Small intestine (tissue), 7 donors: ENCODE measurements at regions not wholly inside any gene's neighbourhood (a gene's known extent, or its start where the extent isn't known, plus 50 kb on each side); places are given as distances from the start of the nearest gene placed in this dataset.
"Not testable (repeated sequence)": the region's sequence is repeated elsewhere in the genome, so short reads cannot be mapped to it uniquely, and the experiment has no call there.

ENCODE experiments used
- DNase-seq, 2 donors: peaks; one replicate each; pipeline versions ENCODE4 v3.0.0 to v3.0.0-alpha.2; 2013
- FAIRE-seq: peaks from 2 replicates; lab custom pipeline; 2012; peaks lifted over from hg19 to GRCh38; lab: Jason Lieb, UNC
- H3K27ac ChIP-seq, 3 donors: one replicate each; pipeline ENCODE4 v1.5.1; 2013; ENCODE audit warnings: low read length in 2 of 3, mild to moderate bottlenecking in 2 of 3, control low read depth in 1 of 3, inconsistent platforms in 1 of 3, low read depth in 1 of 3, moderate library complexity in 1 of 3
- H3K27me3 ChIP-seq, 3 donors: one replicate each; pipeline ENCODE4 v1.6.1; 2013; ENCODE audit warnings: low read length in 3 of 3, inconsistent platforms in 1 of 3; ENCODE audit not compliant: control insufficient read depth in 3 of 3, insufficient read depth in 3 of 3
- H3K36me3 ChIP-seq, 3 donors: one replicate each; pipeline ENCODE4 v1.6.1; 2013; ENCODE audit warnings: low read length in 3 of 3, inconsistent platforms in 1 of 3, low read depth in 1 of 3, mild to moderate bottlenecking in 1 of 3, moderate library complexity in 1 of 3; ENCODE audit not compliant: control insufficient read depth in 3 of 3, insufficient read depth in 2 of 3
- H3K4me1 ChIP-seq, 3 donors: one replicate each; pipeline ENCODE4 v1.6.1; 2013; ENCODE audit warnings: low read length in 2 of 3, inconsistent platforms in 1 of 3, low read depth in 1 of 3, mild to moderate bottlenecking in 1 of 3, moderate library complexity in 1 of 3; ENCODE audit not compliant: control insufficient read depth in 3 of 3, insufficient read depth in 2 of 3
- H3K4me3 ChIP-seq, 3 donors: one replicate each; pipeline ENCODE4 v1.5.1; 2013; ENCODE audit warnings: low read length in 3 of 3, control low read depth in 1 of 3, inconsistent platforms in 1 of 3, low read depth in 1 of 3, mild to moderate bottlenecking in 1 of 3, moderate library complexity in 1 of 3
- H3K9me3 ChIP-seq, 2 donors: one replicate each; pipeline ENCODE4 v1.6.1; 2013; ENCODE audit warnings: low read depth in 1 of 2, low read length in 1 of 2; ENCODE audit not compliant: control insufficient read depth in 2 of 2, insufficient read depth in 1 of 2
- WGBS, 3 donors: extraction: QIAGEN DNeasy Blood & Tissue Kit; methylation state at CpG; one replicate each; pipeline ENCODE4 v1.1.7; 2013; 5-methylcytosine and 5-hydroxymethylcytosine counted together
- donor health status: healthy with polysubstance abuse.
- donor health status: control.
- donor health status: control.
- donor health status: Bipolar disorder and iron deficiency.
- donor health status: healthy.

GRCh38 chr4:117014236-117014635, 71.1 kb downstream of the TRAM1L1 start:
- H3K9me3 ChIP-seq, result no peaks in the 10 kb centered on the region
- H3K4me3 ChIP-seq, result no peak overlapping the region
- H3K27ac ChIP-seq, result no peak overlapping the region
- DNase-seq (no peak), FAIRE-seq (no peak)
- WGBS, 3 donors, result 73 to 83% (median 82%) methylated on average over 3 of the region's 3 CpGs
- H3K36me3 ChIP-seq, result no peaks in the 10 kb centered on the region
- H3K4me1 ChIP-seq, result no peaks in the 10 kb centered on the region
- H3K27me3 ChIP-seq, result no peaks in the 10 kb centered on the region

- 79 to 97% (median 96%) methylated on average over 1 of the region's 1 CpG for WGBS, 3 donors
- FAIRE-seq, result no peak
- Histone ChIP-seq H3K36me3 (no peaks in the 10 kb centered on the region), H3K4me3 (no peak overlapping the region), H3K9me3 (no peaks in the 10 kb centered on the region), H3K27me3 (no peaks in the 10 kb centered on the region), H3K4me1 (no peaks in the 10 kb centered on the region), H3K27ac (no peak overlapping the region)
- DNase-seq, result no peak
These were observed 74.7 kb downstream of the TRAM1L1 start for GRCh38 chr4:117010671-117011070.

- no peaks in the 10 kb centered on the region for H3K36me3 ChIP-seq
- H3K4me3 ChIP-seq, result no peak overlapping the region
- no peaks in the 10 kb centered on the region for H3K4me1 ChIP-seq
- no peaks in the 10 kb centered on the region for H3K27me3 ChIP-seq
- DNase-seq (no peak), FAIRE-seq (no peak)
- no peaks in the 10 kb centered on the region for H3K9me3 ChIP-seq
- no peak overlapping the region for H3K27ac ChIP-seq
- 71 to 77% (median 77%) methylated on average over 8 of the region's 8 CpGs for WGBS, 3 donors
These were observed 84.3 kb downstream of the TRAM1L1 start for GRCh38 chr4:117001077-117001476.

GRCh38 chr4:116982656-116983055, 102.7 kb downstream of the TRAM1L1 start:
- H3K27ac ChIP-seq, result no peak overlapping the region
- H3K9me3 ChIP-seq, result no peaks in the 10 kb centered on the region
- no peak overlapping the region for H3K4me3 ChIP-seq
- H3K27me3 ChIP-seq, result no peaks in the 10 kb centered on the region
- FAIRE-seq (no peak), DNase-seq (no peak)
- no peaks in the 10 kb centered on the region for H3K4me1 ChIP-seq
- WGBS, 3 donors, result 65 to 73% (median 67%) methylated on average over 5 of the region's 5 CpGs
- H3K36me3 ChIP-seq, result no peaks in the 10 kb centered on the region

GRCh38 chr4:116980436-116980835, 104.9 kb downstream of the TRAM1L1 start:
- DNase-seq, result peak; percentile 6 to 51
- not testable (repeated sequence) for H3K4me3 ChIP-seq, FAIRE-seq, H3K27ac ChIP-seq, H3K27me3 ChIP-seq, H3K9me3 ChIP-seq, H3K36me3 ChIP-seq, H3K4me1 ChIP-seq
- 29 to 70% (median 55%) methylated on average over 12 of the region's 12 CpGs for WGBS, 3 donors

GRCh38 chr4:116959045-116959444, 126.3 kb downstream of the TRAM1L1 start:
- no peak overlapping the region for H3K4me3 ChIP-seq
- H3K4me1 ChIP-seq, result no peaks in the 10 kb centered on the region
- no peaks in the 10 kb centered on the region for H3K36me3 ChIP-seq
- H3K9me3 ChIP-seq, result no peaks in the 10 kb centered on the region
- no peak for FAIRE-seq
- H3K27ac ChIP-seq, result no peak overlapping the region
- DNase-seq, result no peak
- H3K27me3 ChIP-seq, result no peaks in the 10 kb centered on the region

- no peak for DNase-seq
- no peak overlapping the region for H3K4me3 ChIP-seq
- no peaks in the 10 kb centered on the region for H3K9me3 ChIP-seq
- no peaks in the 10 kb centered on the region for H3K4me1 ChIP-seq
- H3K27me3 ChIP-seq, result no peaks in the 10 kb centered on the region
- H3K36me3 ChIP-seq, result no peaks in the 10 kb centered on the region
- H3K27ac ChIP-seq, result no peak overlapping the region
- FAIRE-seq, result no peak
- WGBS, 3 donors, result 43 to 55% (median 50%) methylated on average over 3 of the region's 3 CpGs
These were observed 131.4 kb downstream of the TRAM1L1 start for GRCh38 chr4:116953947-116954346.

- Histone ChIP-seq H3K36me3 (no peaks in the 10 kb centered on the region), H3K4me3 (no peak overlapping the region), H3K27ac (no peak overlapping the region), H3K27me3 (no peaks in the 10 kb centered on the region), H3K4me1 (no peaks in the 10 kb centered on the region), H3K9me3 (no peaks in the 10 kb centered on the region)
- DNase-seq (no peak), FAIRE-seq (no peak)
- WGBS, 3 donors, result 52 to 63% (median 53%) methylated on average over 5 of the region's 5 CpGs
These were observed 132.7 kb downstream of the TRAM1L1 start for GRCh38 chr4:116952530-116953136.

- Histone ChIP-seq H3K27ac (no peak overlapping the region), H3K4me1 (no peaks in the 10 kb centered on the region), H3K27me3 (no peaks in the 10 kb centered on the region), H3K36me3 (no peaks in the 10 kb centered on the region), H3K4me3 (no peak overlapping the region), H3K9me3 (no peaks in the 10 kb centered on the region)
- FAIRE-seq (no peak), DNase-seq (no peak)
- WGBS, 3 donors, result 85 to 90% (median 86%) methylated on average over 4 of the region's 4 CpGs
These were observed 135.5 kb downstream of the TRAM1L1 start for GRCh38 chr4:116949856-116950255.
